Neural cell (in vitro differentiated cells): ENCODE measurements at regions not wholly inside any gene's neighbourhood (a gene's known extent, or its start where the extent isn't known, plus 50 kb on each side); places are given as distances from the start of the nearest gene placed in this dataset.

Experiments used
- CTCF ChIP-seq: fragments of 450-650 bp; IDR thresholded peaks from 2 replicates; pipeline ENCODE4 v1.5.1; 2014; ENCODE audit warnings: antibody characterized with exemption, mild to moderate bottlenecking, moderate library complexity; ENCODE audit not compliant: poor library complexity, severe bottlenecking
- EP300 ChIP-seq: fragments of 450-650 bp; conservative IDR thresholded peaks from 2 replicates; pipeline ENCODE4 v1.6.1; 2014; ENCODE audit warnings: antibody characterized with exemption, mild to moderate bottlenecking, moderate library complexity; ENCODE audit not compliant: poor library complexity, severe bottlenecking
- EZH2 ChIP-seq: fragments of 200-600, 300-800 bp; shearing (Covaris generic), sonication (generic); IDR thresholded peaks from 2 replicates; pipeline ENCODE4 v1.6.1; 2014; ENCODE audit warnings: antibody characterized with exemption, low read length, borderline replicate concordance, mild to moderate bottlenecking; ENCODE audit not compliant: insufficient read depth, poor library complexity, severe bottlenecking
- MXI1 ChIP-seq: fragments of 450-650 bp; conservative IDR thresholded peaks from 2 replicates; pipeline ENCODE4 v1.6.1; 2014; ENCODE audit warnings: antibody characterized with exemption, mild to moderate bottlenecking; ENCODE audit not compliant: poor library complexity, severe bottlenecking
- POLR2AphosphoS5 ChIP-seq: IDR thresholded peaks from 2 replicates; pipeline ENCODE4 v1.6.1; 2012
- RAD21 ChIP-seq: fragments of 450-650 bp; conservative IDR thresholded peaks from 2 replicates; pipeline ENCODE4 v1.6.1; 2014; ENCODE audit warnings: antibody characterized with exemption, mild to moderate bottlenecking, moderate library complexity
- SMC3 ChIP-seq: fragments of 450-650 bp; conservative IDR thresholded peaks from 2 replicates; pipeline ENCODE4 v1.6.1; 2014; ENCODE audit warnings: antibody characterized with exemption, mild to moderate bottlenecking, moderate library complexity; ENCODE audit not compliant: poor library complexity

- TF ChIP-seq CTCF: no peak
- TF ChIP-seq EZH2: no peak
- no peak for TF ChIP-seq EP300
- TF ChIP-seq RAD21: no peak
- no peak for TF ChIP-seq POLR2AphosphoS5
- TF ChIP-seq MXI1: no peak
- TF ChIP-seq SMC3: no peak
Observed at GRCh38 chr4:108287834-108288413, 119.2 kb upstream of the LEF1 start.
